Mesendoderm (in vitro differentiated cells): ENCODE measurements at regions not wholly inside any gene's neighbourhood (a gene's known extent, or its start where the extent isn't known, plus 50 kb on each side); places are given as distances from the start of the nearest gene placed in this dataset.

Experiments used
- DNase-seq: peaks from one replicate; pipeline ENCODE4 v3.0.0; 2013
- H2AK5ac ChIP-seq: 2 replicates; pipeline ENCODE4 v1.6.1; 2013; ENCODE audit warnings: low read length, inconsistent platforms
- H2BK120ac ChIP-seq: 2 replicates; pipeline ENCODE4 v1.6.1; 2013; ENCODE audit warnings: low read depth, mild to moderate bottlenecking, low read length, moderate library complexity, mixed read lengths
- H2BK15ac ChIP-seq: replicated peaks from 2 replicates; pipeline ENCODE4 v1.6.1; 2013; ENCODE audit warnings: low read depth, mild to moderate bottlenecking, moderate library complexity
- H2BK5ac ChIP-seq: 2 replicates; pipeline ENCODE4 v1.6.1; 2013; ENCODE audit warnings: low read length, inconsistent platforms
- H3K18ac ChIP-seq: 2 replicates; pipeline ENCODE4 v1.6.1; 2013; ENCODE audit warnings: mild to moderate bottlenecking, low read length, mixed read lengths
- H3K23ac ChIP-seq: one replicate; pipeline ENCODE4 v1.6.1; 2013; ENCODE audit warnings: low read length
- H3K27ac ChIP-seq: 2 replicates; pipeline ENCODE4 v1.5.1; 2013; ENCODE audit warnings: low read depth, mild to moderate bottlenecking, inconsistent platforms, low read length, moderate library complexity
- H3K27me3 ChIP-seq: 2 replicates; pipeline ENCODE4 v1.6.1; 2013; ENCODE audit warnings: low read length, control low read depth, mild to moderate bottlenecking, inconsistent platforms; ENCODE audit not compliant: insufficient read depth, poor library complexity
- H3K36me3 ChIP-seq: 2 replicates; pipeline ENCODE4 v1.6.1; 2013; ENCODE audit warnings: low read length, inconsistent platforms; ENCODE audit not compliant: control insufficient read depth, insufficient read depth
- H3K4ac ChIP-seq: one replicate; pipeline ENCODE4 v1.6.1; 2013; ENCODE audit warnings: low read depth, mild to moderate bottlenecking, low read length, moderate library complexity
- H3K4me1 ChIP-seq: 2 replicates; pipeline ENCODE4 v1.6.1; 2013; ENCODE audit warnings: low read depth, low read length, inconsistent platforms; ENCODE audit not compliant: control insufficient read depth
- H3K4me2 ChIP-seq: 2 replicates; pipeline ENCODE4 v1.6.1; 2013; ENCODE audit warnings: low read length
- H3K4me3 ChIP-seq: 2 replicates; pipeline ENCODE4 v1.5.1; 2013; ENCODE audit warnings: mild to moderate bottlenecking, low read length
- H3K56ac ChIP-seq: one replicate; pipeline ENCODE4 v1.6.1; 2013; ENCODE audit warnings: low read length
- H3K79me1 ChIP-seq: 2 replicates; pipeline ENCODE4 v1.6.1; 2013; ENCODE audit warnings: low read length, inconsistent platforms
- H3K79me2 ChIP-seq: 2 replicates; pipeline ENCODE4 v1.6.1; 2013; ENCODE audit warnings: mild to moderate bottlenecking, low read length; ENCODE audit not compliant: control insufficient read depth, insufficient read depth
- H3K9ac ChIP-seq: 2 replicates; pipeline ENCODE4 v1.6.1; 2013; ENCODE audit warnings: low read length, inconsistent platforms
- H4K5ac ChIP-seq: one replicate; pipeline ENCODE4 v1.6.1; 2013; ENCODE audit warnings: low read length
- H4K8ac ChIP-seq: one replicate; pipeline ENCODE4 v1.6.1; 2013; ENCODE audit warnings: low read depth, mild to moderate bottlenecking, control low read depth, low read length, moderate library complexity
- WGBS: extraction: QIAGEN DNeasy Blood & Tissue Kit; methylation state at CpG from one replicate; pipeline ENCODE4 v1.1.7; 2013; ENCODE audit warnings: low lambda C conversion rate, missing lambda C conversion rate; ENCODE audit not compliant: insufficient coverage; ENCODE audit errors: extremely low coverage; 5-methylcytosine and 5-hydroxymethylcytosine counted together

- H3K18ac ChIP-seq: no peak overlapping the region
- no peak overlapping the region for H3K27ac ChIP-seq
- no peaks in the 10 kb centered on the region for H3K36me3 ChIP-seq
- no peak for DNase-seq
- H3K9ac ChIP-seq: no peak overlapping the region
- H3K4me2 ChIP-seq: no peak overlapping the region
- H4K8ac ChIP-seq: no peak overlapping the region
- H3K79me2 ChIP-seq: no peaks in the 10 kb centered on the region
- no peak overlapping the region for H3K23ac ChIP-seq
- H2BK120ac ChIP-seq: no peak overlapping the region
- H3K4ac ChIP-seq: no peak overlapping the region
- no peaks in the 10 kb centered on the region for H3K79me1 ChIP-seq
- no peaks in the 10 kb centered on the region for H3K27me3 ChIP-seq
- no CpG with 5 or more reads among the region's 2 CpGs for WGBS
- no peak overlapping the region for H4K5ac ChIP-seq
- H2BK5ac ChIP-seq: no peak overlapping the region
- no peak overlapping the region for H3K56ac ChIP-seq
- no peak overlapping the region for H3K4me3 ChIP-seq
- no peaks in the 10 kb centered on the region for H3K4me1 ChIP-seq
- H2BK15ac ChIP-seq: no peak overlapping the region
- H2AK5ac ChIP-seq: no peak overlapping the region
Observed at GRCh38 chr4:157781361-157781760, 391.5 kb downstream of the GASK1B start.

GRCh38 chr4:157779081-157779480 is 393.7 kb downstream of the GASK1B start:
- Histone ChIP-seq H4K8ac (no peak overlapping the region), H3K4me2 (no peak overlapping the region), H2BK120ac (no peak overlapping the region), H3K79me2 (no peaks in the 10 kb centered on the region), H2AK5ac (no peak overlapping the region), H2BK5ac (no peak overlapping the region), H3K23ac (no peak overlapping the region), H4K5ac (no peak overlapping the region), H3K36me3 (no peaks in the 10 kb centered on the region), H3K9ac (no peak overlapping the region), H2BK15ac (no peak overlapping the region), H3K4ac (no peak overlapping the region), H3K79me1 (no peaks in the 10 kb centered on the region), H3K4me1 (no peaks in the 10 kb centered on the region), H3K18ac (no peak overlapping the region), H3K56ac (no peak overlapping the region), H3K27me3 (no peaks in the 10 kb centered on the region), H3K4me3 (no peak overlapping the region), H3K27ac (no peak overlapping the region)
- WGBS: no CpG with 5 or more reads among the region's 1 CpG
- DNase-seq: no peak

GRCh38 chr4:157776930-157777528 is 395.8 kb downstream of the GASK1B start:
- H4K5ac ChIP-seq: no peak overlapping the region
- DNase-seq: no peak
- no peak overlapping the region for H4K8ac ChIP-seq
- no peak overlapping the region for H3K18ac ChIP-seq
- no CpG with 5 or more reads among the region's 1 CpG for WGBS
- no peak overlapping the region for H3K23ac ChIP-seq
- H2AK5ac ChIP-seq: no peak overlapping the region
- H3K79me2 ChIP-seq: no peaks in the 10 kb centered on the region
- H3K4ac ChIP-seq: no peak overlapping the region
- H2BK15ac ChIP-seq: no peak overlapping the region
- H3K27ac ChIP-seq: no peak overlapping the region
- no peak overlapping the region for H2BK5ac ChIP-seq
- no peaks in the 10 kb centered on the region for H3K4me1 ChIP-seq
- H2BK120ac ChIP-seq: no peak overlapping the region
- H3K4me2 ChIP-seq: no peak overlapping the region
- H3K56ac ChIP-seq: no peak overlapping the region
- H3K27me3 ChIP-seq: no peaks in the 10 kb centered on the region
- H3K36me3 ChIP-seq: no peaks in the 10 kb centered on the region
- H3K79me1 ChIP-seq: no peaks in the 10 kb centered on the region
- no peak overlapping the region for H3K9ac ChIP-seq
- H3K4me3 ChIP-seq: no peak overlapping the region

- H3K27me3 ChIP-seq: no peaks in the 10 kb centered on the region
- no peak overlapping the region for H2BK15ac ChIP-seq
Observed at GRCh38 chr4:157775971-157776370, 396.9 kb downstream of the GASK1B start.

GRCh38 chr4:157772907-157773306 is 399.9 kb downstream of the GASK1B start:
- no peak overlapping the region for H2BK15ac ChIP-seq
- no peak overlapping the region for H3K4me2 ChIP-seq
- H3K4me1 ChIP-seq: no peaks in the 10 kb centered on the region
- H4K5ac ChIP-seq: no peak overlapping the region
- no peak overlapping the region for H3K56ac ChIP-seq
- no peak for DNase-seq
- H2BK5ac ChIP-seq: no peak overlapping the region
- H3K23ac ChIP-seq: no peak overlapping the region
- no peak overlapping the region for H3K4ac ChIP-seq
- no peaks in the 10 kb centered on the region for H3K79me1 ChIP-seq
- no peak overlapping the region for H2AK5ac ChIP-seq
- no peak overlapping the region for H3K27ac ChIP-seq
- no peak overlapping the region for H4K8ac ChIP-seq
- no peaks in the 10 kb centered on the region for H3K27me3 ChIP-seq
- no CpG with 5 or more reads among the region's 1 CpG for WGBS
- no peak overlapping the region for H2BK120ac ChIP-seq
- H3K79me2 ChIP-seq: no peaks in the 10 kb centered on the region
- H3K4me3 ChIP-seq: no peak overlapping the region
- no peak overlapping the region for H3K9ac ChIP-seq
- H3K18ac ChIP-seq: no peak overlapping the region
- no peaks in the 10 kb centered on the region for H3K36me3 ChIP-seq

More at GRCh38 chr4:157775971-157776370, 396.9 kb downstream of the GASK1B start:
- no peaks in the 10 kb centered on the region for H3K36me3 ChIP-seq
- H4K8ac ChIP-seq: no peak overlapping the region
- no peak for DNase-seq
- no peak overlapping the region for H2AK5ac ChIP-seq
- H3K4me2 ChIP-seq: no peak overlapping the region
- no peak overlapping the region for H2BK120ac ChIP-seq
- no peak overlapping the region for H3K27ac ChIP-seq
- no peaks in the 10 kb centered on the region for H3K79me2 ChIP-seq
- H3K56ac ChIP-seq: no peak overlapping the region
- H3K79me1 ChIP-seq: no peaks in the 10 kb centered on the region
- no peak overlapping the region for H3K18ac ChIP-seq
- no peak overlapping the region for H4K5ac ChIP-seq
- H2BK5ac ChIP-seq: no peak overlapping the region
- no peak overlapping the region for H3K4me3 ChIP-seq
- no peak overlapping the region for H3K4ac ChIP-seq
- H3K9ac ChIP-seq: no peak overlapping the region
- H3K4me1 ChIP-seq: no peaks in the 10 kb centered on the region
- H3K23ac ChIP-seq: no peak overlapping the region

DNA sequence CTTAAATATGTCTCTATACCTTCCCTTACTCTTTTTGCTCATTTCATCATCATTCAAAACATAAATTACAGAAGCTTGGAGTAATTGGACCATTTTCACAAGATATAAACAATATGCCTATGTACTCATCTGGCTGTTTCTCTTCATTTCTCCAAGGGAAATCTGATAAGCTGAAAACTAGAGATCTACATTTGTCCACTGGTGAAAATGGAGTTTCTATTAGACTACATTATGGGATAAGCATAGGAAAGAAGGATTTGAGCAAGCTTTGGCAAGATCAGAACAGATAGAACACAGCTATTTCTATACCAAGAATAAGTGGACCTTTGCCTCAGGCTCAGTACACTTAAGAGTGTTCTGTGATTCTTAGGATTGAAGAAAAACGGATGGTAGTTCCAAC is 404.4 kb downstream of the GASK1B start:
- Histone ChIP-seq H3K4me1 (no peaks in the 10 kb centered on the region), H3K18ac (no peak overlapping the region), H3K9ac (no peak overlapping the region), H3K27me3 (no peaks in the 10 kb centered on the region), H2AK5ac (no peak overlapping the region), H4K8ac (no peak overlapping the region), H3K27ac (no peak overlapping the region), H3K79me1 (no peaks in the 10 kb centered on the region), H2BK5ac (no peak overlapping the region), H3K4me2 (no peak overlapping the region), H3K56ac (no peak overlapping the region), H3K36me3 (no peaks in the 10 kb centered on the region), H4K5ac (no peak overlapping the region), H3K79me2 (no peaks in the 10 kb centered on the region), H3K4ac (no peak overlapping the region), H3K4me3 (no peak overlapping the region), H2BK15ac (no peak overlapping the region), H3K23ac (no peak overlapping the region), H2BK120ac (no peak overlapping the region)
- no CpG with 5 or more reads among the region's 1 CpG for whole genome bisulfite sequencing
- DNase-seq: no peak
